LHCN-M2 (cell line): ENCODE measurements at regions not wholly inside any gene's neighbourhood (a gene's known extent, or its start where the extent isn't known, plus 50 kb on each side); places are given as distances from the start of the nearest gene placed in this dataset.
A peak's percentile ranks its signal among the peaks of the same experiment; 100 is the strongest.

Experiments
- DNase-seq: peaks from one replicate; pipeline ENCODE4 v3.0.0-alpha.2; 2012; ENCODE audit warnings: low read depth

DNA sequence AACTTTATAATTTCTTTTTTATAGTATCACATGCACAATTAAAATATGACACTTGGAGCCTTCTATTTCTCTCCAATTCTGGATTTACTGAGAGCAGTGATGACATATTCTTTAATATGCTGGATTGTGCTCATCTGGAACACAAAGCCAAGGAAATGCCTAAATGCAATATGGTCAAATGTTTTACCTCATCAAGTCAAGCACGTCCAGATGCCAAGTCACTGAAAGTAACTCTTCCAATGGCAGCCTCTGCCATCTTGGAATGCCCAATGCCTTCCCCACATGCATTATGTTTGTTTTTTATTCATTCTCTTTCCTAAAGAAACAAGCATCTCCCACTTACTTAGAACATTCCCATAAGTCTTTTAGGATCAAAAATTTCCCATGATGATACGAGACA is 189.8 kb downstream of the TMX3 start:
- no peak for DNase-seq

DNA sequence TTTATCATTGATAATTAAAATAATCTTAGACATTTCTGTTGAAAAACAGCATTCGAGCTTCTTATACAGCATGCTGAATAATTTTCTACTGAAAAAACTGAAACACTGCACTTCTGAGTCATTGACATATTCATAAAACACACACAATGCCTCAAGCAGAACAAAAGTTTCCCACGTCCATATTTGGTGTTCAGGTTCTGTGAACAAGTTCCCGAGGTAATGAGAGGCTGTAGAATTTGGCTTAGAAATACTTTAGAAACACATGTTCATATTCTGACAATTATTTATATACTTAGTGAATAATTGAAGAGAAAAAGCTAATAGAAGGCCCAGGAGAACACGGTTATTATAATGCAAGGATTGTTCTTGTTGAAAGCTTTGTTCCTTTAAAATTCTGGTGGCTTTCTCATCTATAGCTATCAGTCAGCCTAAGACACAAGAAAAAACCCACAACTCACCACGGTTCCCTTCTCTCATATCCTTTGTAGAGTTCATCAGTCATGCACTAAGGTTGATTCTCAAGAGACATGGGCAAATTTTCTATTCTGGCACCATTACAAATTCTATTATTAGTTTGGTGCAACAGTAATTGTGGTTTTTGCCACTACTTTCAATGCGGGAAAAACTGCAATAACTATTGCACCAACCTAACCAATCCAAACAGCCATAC is 194.4 kb downstream of the TMX3 start:
- peak; percentile 80 for DNase-seq

DNA sequence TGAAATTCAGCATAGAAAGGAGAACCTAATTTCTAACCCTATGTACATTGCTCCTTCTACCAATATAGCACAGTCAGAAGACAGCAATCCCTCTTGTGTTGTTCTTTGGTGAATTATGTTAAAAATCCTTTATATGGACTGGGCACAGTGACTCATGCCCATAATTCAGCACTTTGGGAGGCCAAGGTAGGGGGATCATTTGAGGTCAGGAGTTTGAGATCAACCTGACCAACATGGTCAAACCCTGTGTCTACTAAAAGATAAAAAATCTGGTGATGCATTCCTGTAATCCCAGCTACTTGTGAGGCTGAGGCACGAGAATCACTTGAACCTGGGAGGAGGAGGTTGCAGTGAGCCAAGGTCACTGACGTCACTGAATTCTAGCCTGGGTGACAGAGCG is 195.6 kb downstream of the TMX3 start:
- DNase-seq: peak; percentile 53

DNA sequence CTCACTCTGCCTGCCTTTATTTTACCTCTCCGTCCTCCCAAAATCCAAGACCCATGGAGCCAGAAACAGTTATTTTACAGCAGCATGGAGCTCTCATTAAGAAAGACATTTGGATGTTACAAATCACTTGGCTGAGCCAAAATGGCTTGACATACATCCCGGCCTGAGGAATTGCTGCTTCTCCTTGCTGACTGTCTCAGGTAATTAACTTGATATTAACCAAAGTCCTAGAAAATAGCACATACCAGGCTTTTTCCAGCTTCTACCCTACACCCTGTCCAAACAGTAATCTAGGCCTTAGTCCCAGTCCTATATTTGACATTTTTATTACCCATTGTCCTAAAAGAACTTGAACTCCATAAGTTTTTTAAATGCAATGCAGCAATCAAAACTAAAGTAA is 205.0 kb downstream of the TMX3 start:
- DNase-seq: no peak

DNA sequence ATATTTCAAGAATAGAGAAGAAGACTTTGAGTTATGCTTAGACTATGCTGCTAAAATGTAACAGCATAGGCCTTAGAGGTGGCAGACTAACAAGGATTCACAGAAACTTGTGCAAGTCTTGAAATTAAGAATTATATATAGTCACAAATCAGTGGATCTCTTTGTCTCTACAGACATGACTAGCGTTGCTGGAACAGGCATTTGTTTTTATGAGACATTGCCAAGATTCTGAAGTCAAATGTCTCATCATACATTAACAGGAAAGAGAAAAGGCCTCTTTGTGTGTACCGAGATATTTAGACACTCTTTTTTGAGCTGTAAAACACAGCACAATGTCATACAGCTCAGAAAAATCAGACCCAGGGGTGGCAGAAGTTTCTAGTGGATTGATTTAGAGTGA is 207.1 kb downstream of the TMX3 start:
- DNase-seq: no peak

DNA sequence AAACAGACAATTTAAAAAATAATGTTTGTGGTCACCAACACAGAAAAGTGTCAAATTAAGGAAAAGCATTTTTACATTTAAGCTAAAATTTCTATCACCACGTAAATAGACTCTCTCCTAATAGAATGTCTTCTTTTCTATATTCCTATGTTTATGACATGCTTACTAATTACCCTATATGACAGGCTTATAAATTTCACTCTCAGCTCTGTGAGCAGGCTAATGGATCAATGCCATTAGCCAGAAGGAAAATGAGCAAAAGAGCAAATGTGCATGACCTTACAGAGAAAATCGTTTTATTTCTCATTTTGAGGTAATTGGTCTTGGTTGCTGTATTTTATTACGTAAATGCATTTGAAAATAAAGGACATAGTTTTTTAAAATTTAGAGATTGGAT is 209.7 kb downstream of the TMX3 start:
- DNase-seq: no peak

DNA sequence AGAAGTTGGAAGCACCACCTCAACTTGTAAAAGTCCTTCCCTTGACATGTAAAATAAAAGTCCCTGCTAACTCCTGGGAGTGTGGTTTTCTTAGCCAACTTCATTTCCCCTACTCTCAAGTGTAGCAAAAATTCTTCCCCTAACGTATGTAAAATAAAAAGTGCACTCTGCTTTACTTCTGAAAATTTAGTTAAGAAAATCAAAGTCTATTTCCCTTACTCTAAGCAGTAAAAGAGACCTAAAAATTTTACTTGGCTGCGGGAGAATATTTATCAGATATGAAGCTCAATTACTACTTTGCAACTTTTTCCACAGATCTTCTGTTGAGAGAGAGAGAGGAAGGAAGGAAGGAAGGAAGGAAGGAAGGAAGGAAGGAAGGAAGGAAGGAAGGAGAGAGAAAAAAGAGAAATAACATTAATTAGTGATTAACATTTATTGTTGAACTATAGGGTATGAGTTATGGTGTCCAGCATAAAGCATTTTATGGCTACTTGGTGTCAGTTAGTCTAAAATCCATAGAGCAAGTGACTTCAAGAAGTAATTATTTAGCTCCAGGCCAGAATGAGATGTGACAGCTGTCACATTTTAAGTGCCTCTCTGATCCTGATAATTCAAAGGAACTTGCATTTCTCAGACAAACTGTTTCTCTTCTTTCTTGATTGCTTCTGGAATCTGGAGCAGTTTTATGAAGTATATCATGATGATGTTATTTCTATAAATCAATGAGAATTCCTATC is 210.3 kb downstream of the TMX3 start:
- DNase-seq: no peak

DNA sequence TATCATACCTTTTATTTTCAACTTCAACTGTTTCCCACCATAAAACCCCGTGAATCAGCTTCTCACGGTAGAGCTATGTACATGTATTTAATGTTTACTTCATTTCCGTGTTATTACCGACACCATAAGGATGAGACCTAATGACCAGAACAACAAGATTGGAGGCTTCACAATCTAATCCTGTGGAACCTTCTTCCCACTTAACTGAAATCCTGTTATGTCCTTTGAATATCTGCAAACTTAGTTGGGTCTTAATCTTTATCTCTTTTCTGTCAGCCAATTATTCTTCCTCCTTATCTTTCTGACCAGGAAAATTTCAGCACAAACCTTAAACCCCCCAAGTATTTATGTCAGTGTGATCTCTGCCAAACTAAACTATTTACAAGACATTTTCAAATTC is 214.4 kb downstream of the TMX3 start:
- DNase-seq: no peak

DNA sequence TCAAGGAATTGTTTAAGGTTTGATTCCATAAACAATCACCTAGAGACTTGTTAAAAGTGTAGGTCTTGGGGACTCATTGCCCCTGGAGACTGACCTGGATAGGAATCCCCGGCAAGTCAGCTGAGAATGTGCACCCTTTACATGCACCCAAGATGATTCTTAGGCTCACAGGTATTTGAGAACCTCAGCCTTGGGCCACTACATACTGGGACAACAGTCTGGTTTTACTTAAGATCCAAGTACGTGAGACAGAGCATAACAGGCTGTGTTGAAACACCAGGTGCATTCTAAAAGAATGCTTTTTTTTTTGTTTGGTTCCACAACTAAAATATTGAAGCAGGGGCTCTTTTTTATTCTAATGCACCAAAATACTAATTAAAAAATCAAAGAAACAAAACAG is 215.8 kb downstream of the TMX3 start:
- DNase-seq: no peak

DNA sequence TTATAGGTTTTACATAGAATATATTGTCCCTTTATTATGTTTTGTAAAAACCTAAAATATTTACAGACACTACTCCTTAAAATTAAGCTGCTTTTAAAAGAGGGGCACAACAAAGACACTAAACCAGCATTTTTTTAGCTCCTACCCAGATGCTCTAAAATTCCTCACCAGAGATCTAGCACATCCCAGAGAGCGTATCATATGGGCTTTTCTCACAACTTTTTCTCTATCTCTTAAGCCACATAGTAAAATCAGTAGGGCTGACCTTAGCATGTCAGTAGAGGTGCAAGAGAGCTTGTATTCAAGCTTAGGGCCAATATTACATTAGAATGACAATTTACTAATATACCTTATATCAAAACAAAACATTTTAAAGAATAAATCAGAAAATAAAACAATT is 216.3 kb downstream of the TMX3 start:
- DNase-seq: no peak

DNA sequence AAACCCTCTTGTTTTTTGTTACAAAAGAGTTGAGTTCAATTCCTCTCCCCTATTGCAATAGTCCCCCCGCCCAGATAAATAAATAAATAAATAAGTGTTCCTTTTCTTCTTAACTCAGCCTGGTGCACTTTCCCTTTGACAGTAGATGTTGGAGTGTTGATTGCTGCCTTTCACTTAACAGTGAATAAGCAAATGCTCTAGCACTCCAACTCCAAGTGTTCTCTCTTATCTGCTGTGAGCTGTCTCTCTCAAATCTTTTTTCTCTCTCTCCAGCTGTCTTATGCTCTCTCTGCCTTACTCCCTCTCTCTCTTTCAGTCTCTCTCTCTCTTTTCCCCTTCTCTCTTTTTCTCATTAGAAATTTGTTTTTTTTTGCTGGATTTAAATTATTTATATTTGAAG is 216.7 kb downstream of the TMX3 start:
- DNase-seq: no peak

DNA sequence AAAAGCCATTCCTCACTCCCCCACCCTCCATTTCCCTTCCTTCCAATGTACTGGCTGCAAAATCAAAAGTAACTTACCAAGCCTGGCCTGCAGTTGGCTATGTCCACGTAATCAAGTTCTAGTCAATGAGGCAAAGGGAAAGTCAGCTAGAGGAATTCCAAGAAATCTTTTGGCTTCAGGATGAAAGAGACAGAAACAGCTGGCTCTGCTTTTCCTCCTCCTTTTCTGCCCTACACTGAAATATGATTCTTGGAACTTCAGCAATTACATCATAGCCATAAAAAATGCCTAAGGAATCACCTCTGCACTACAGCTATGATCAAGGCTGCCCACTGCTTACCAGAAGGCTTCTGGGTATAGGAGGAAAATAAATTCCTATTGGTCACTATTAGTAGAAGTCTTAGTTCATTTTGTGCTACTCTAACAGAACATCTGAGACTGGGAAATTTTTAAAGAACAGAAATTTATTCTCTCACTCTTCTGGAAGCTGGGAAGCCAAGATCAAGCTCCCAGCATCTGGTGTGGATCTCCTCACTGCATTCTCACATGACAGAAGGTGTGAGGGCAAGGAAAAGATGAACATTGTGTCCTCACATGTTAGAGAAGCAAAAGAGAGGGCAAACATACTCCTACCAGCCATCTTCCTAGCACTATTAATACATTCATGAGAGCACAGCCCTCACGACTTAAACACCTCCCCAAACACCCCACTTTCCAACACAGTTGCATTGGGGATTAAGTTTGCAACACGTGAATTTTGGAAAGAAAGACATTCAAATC is 219.9 kb downstream of the TMX3 start:
- peak; percentile 98 for DNase-seq

DNA sequence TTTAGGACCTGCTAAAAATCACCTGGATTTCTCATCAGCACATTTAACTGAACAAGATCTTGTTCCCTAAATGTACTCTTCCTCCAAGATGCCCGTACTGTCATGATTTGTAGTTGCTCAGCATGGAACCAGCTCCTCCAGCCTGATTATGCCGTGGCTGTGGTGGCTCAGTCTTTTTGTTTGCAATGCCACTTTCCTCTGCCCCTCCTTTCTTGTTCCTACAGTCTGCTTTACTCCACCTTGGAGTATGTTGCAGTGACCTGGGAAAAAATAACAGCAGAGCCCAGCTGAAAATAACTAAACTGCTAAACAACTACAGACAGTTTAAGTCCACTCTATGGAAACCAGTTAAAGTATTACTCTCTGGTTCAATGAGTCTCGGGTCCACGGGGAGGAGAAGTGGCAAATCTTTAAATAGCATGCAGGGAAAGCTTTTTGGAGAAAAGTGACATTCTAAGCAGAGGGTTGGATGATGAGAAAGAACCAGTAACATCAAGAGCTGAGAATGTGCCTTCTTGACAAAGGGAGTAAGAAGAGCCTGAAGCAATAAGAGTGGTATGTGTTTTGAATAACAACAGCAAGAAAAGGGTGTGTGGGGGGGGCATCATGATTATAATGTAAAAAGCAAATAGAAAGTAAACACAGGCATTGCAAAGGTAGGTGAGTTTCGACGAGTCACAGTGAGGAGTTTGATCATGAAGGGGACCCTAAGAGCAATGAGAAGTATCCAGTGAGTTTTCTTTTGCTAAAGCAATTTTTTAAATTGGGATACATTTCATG is 225.7 kb downstream of the TMX3 start:
- DNase-seq: no peak

DNA sequence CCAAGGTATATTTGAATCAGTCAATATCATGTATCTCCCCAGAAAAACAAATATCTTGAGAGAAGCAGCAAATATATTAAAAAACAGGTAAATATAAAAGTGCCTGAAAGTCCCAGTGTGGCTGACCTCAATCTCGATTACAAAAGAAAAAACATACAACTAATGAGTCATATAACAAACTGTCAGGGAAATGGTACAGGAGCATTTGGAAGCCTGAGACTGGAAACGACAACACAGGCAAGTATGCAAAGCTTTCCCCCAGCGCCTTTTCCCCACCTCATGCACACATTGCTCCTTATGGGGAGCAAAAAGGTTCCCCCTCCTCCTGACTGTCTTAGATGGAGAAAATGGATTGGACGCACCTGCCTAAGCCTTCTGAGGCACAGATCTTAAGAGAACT is 230.7 kb downstream of the TMX3 start:
- DNase-seq: peak; percentile 53

DNA sequence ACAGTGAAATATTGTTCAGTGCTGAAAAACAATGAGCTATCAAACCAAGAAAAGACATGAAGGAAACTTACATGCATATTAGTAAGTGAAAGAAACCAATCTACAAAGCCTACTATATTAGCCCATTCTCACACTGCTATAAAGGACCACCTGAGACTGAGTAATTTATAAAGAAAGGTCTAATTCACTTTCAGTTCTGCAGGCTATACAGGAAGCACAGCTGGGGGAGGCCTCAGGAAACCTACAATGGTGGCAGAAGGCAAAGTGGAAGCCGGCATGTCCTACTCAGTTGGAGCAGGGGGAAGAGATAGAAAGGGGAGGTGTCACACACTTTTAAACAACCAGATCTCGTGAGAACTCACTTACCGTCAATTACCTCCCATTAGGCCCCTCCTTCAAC is 232.1 kb downstream of the TMX3 start:
- DNase-seq: no peak

DNA sequence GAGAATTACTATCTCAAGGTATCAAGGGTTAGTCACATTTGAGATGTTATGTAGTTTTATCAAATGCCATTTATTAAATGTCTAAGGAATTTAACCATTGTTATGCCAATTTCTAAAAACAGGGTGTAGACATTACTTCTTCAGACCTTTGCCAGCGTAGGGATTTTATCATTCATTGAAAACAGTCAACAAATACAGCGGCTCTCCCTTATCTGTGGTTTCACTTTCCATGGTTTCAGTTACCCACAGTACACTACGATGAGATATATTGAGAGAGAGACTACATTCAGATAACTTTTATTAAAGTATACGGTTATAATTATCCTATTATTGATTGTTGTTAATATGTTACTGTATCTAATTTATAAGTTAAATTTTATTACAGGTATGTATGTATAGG is 234.7 kb downstream of the TMX3 start:
- no peak for DNase-seq

DNA sequence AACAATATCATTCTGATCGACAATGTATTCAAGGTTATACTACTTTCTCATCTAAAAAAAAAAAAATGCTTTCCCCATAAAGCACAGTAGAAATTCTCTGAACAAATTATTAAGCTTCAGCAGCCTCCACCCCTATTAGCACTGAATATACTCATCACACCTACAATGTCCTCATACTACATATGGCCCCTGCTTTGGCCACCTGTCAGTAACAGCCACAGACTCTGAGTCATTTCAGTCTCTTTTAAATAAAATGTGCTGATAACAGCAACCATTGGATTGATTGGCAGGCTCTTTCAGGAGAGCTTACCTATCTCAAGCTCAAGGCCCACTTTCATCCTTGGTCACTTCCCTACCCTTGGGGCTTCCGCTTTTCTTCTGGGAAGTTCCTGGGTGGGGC is 236.7 kb downstream of the TMX3 start:
- peak; percentile 30 for DNase-seq

DNA sequence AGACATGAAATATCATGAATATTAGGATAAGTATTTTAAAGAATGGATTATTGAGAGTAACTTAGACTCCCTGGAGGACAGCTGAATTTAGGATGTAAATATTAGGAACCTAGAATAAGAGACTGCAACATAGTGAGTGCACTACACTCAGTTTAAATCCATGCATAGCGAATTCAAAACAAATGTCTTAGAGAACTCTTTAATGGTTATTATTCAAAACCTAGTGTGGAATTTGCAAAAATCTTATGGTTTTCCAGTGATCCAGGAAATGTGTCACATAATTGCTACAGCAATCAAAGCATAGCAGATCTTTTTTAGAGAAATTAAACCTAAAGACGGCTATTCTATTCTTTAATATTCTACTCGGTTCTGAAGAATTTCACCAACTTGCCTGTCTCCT is 239.0 kb downstream of the TMX3 start:
- no peak for DNase-seq

DNA sequence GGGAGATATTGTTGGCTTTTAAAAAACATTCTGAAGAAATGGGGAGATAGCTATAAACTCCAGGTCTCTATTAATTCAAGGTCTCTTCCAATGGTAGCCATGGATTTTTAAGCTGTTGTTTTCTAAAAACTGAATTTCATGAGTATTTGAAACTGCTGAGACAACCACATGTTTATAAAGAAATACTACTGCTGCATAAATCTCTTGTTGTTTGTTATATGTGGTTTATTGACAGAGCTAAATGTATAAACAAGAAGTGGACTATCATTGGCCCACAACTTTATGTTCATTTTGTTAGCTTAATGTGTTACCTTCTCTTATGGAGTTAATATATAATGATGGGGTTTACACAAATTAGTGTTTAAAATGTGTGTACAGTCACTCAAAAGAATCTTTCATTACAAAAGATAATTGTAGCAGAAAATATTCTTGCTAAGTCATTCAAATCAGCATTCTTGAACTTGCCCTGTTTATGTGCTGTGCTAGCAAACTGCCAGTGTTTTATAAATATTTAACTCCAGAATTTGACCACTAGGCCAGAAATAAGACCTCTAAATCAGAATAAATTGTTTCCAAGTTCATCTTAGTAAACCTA is 242.1 kb downstream of the TMX3 start:
- no peak for DNase-seq

DNA sequence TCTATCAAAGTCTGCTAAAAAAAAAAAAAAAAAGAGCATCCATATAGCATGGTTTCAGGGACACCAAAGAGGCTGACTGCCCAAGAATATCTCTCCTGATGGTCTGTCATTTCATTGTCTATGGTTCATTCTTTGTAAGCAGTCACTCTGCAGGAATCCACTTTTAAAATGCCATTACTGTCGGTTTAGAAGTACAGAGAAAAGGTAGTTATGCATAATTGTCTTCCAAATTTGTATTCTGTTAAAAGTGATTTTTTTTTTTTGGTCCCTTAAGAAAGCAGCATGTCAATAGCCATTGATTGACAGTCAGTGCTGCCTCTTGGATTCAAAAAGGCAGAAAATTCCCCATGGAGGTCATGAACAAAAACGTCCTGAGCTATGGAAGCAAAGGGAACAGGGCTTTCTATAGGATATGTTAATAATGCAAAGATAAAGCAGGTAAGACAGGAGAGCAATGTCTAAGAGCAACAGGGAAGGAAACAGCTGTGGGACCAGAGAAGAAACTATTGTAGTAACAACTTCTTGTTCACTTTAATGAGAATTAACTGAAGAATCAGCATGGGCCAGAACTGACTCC is 245.8 kb downstream of the TMX3 start:
- no peak for DNase-seq

DNA sequence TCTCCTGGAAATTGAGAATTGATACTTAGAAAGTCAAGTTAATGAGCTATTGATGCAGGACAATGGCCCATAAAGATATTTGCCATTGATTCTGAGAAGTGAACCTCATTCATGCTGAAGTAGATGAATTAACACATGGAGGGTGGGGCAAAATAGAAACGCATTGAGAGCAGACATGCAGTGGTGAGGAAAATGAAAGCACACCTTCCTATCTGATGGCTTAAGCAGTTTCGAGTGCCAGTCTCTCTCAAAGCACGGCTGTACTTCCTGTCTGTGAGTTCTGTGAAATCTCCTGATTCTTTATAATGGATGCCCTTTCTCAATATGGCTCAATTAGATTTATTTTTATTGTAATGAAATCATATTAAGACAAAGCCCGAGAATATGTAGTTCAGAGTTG is 247.0 kb downstream of the TMX3 start:
- DNase-seq: peak; percentile 33
